GM23338 (cell line): ENCODE measurements at regions not wholly inside any gene's neighbourhood (a gene's known extent, or its start where the extent isn't known, plus 50 kb on each side); places are given as distances from the start of the nearest gene placed in this dataset.

Source experiments
- ATAC-seq: fragments of 200-7000 bp; cut with Tn5 transposase; 3 replicates; pipeline ENCODE4 v1.9.1; 2020
- DNase-seq: peaks from one replicate; pipeline ENCODE4 v3.0.0-alpha.2; 2015; ENCODE audit warnings: low spot score
- H2AFZ ChIP-seq: fragments of 200-600 bp; sonication (generic); 2 replicates; pipeline ENCODE4 v1.8.0; 2016; ENCODE audit warnings: antibody characterized with exemption, mild to moderate bottlenecking, moderate library complexity
- H3F3A ChIP-seq: fragments of 200-600 bp; sonication (generic); replicated peaks from 2 replicates; pipeline ENCODE4 v1.8.0; 2017; ENCODE audit warnings: antibody characterized with exemption, mixed run types, low read depth
- H3K27ac ChIP-seq: fragments of 200-600 bp; sonication (generic); 2 replicates; pipeline ENCODE4 v1.6.1; 2016; ENCODE audit warnings: low read depth
- H3K27me3 ChIP-seq: fragments of 200-600 bp; sonication (generic); 2 replicates; pipeline ENCODE4 v1.8.0; 2016; ENCODE audit warnings: mild to moderate bottlenecking, mixed run types, moderate library complexity; ENCODE audit not compliant: insufficient read depth
- H3K36me3 ChIP-seq: fragments of 200-600 bp; sonication (generic); 2 replicates; pipeline ENCODE4 v1.8.0; 2016; ENCODE audit warnings: mild to moderate bottlenecking; ENCODE audit not compliant: insufficient read depth
- H3K4me1 ChIP-seq: fragments of 200-600 bp; sonication (generic); 2 replicates; pipeline ENCODE4 v1.8.0; 2016; ENCODE audit warnings: mild to moderate bottlenecking, moderate library complexity; ENCODE audit not compliant: insufficient read depth
- H3K4me2 ChIP-seq: fragments of 200-600 bp; sonication (generic); 2 replicates; pipeline ENCODE4 v1.7.1; 2017; ENCODE audit warnings: mixed run types
- H3K4me3 ChIP-seq: fragments of 200-600 bp; sonication (generic); 2 replicates; pipeline ENCODE4 v1.6.1; 2016; ENCODE audit warnings: mixed run types
- H3K79me2 ChIP-seq: fragments of 200-600 bp; sonication (generic); replicated peaks from 2 replicates; pipeline ENCODE4 v1.8.0; 2017; ENCODE audit warnings: mild to moderate bottlenecking; ENCODE audit not compliant: insufficient read depth
- H3K9me2 ChIP-seq: fragments of 200-600 bp; sonication (generic); 2 replicates; pipeline ENCODE4 v1.8.0; 2017; ENCODE audit not compliant: insufficient read depth
- H4K20me1 ChIP-seq: fragments of 200-600 bp; sonication (generic); replicated peaks from 2 replicates; pipeline ENCODE4 v1.8.0; 2017; ENCODE audit warnings: mild to moderate bottlenecking; ENCODE audit not compliant: insufficient read depth
- H3K27ac Mint-ChIP-seq: 2 replicates; pipeline ENCODE4 v1.8.0; 2020; ENCODE audit warnings: inconsistent platforms, mild to moderate bottlenecking, moderate library complexity, mixed read lengths
- H3K27me3 Mint-ChIP-seq: 3 replicates; pipeline ENCODE4 v1.8.0; 2022; ENCODE audit warnings: low read depth, mild to moderate bottlenecking, moderate library complexity, mixed read lengths, inconsistent platforms; ENCODE audit not compliant: insufficient read depth, poor library complexity
- H3K36me3 Mint-ChIP-seq: 3 replicates; pipeline ENCODE4 v1.8.0; 2021; ENCODE audit warnings: low read depth, mild to moderate bottlenecking, inconsistent platforms, moderate library complexity, mixed read lengths
- H3K4me1 Mint-ChIP-seq: 3 replicates; pipeline ENCODE4 v1.8.0; 2020; ENCODE audit warnings: mild to moderate bottlenecking, inconsistent platforms, mixed read lengths
- H3K4me3 Mint-ChIP-seq: 3 replicates; pipeline ENCODE4 v1.8.0; 2021; ENCODE audit warnings: moderate library complexity, mild to moderate bottlenecking, inconsistent platforms, mixed read lengths
- H3K9me3 Mint-ChIP-seq: 3 replicates; pipeline ENCODE4 v1.8.0; 2020; ENCODE audit warnings: moderate library complexity, mild to moderate bottlenecking, inconsistent platforms, mixed read lengths
- CREB1 ChIP-seq: fragments of 250-450 bp; sonication (Bioruptor Pico); IDR thresholded peaks from 2 replicates; pipeline ENCODE4 v1.5.0; 2020; ENCODE audit warnings: low read depth, mild to moderate bottlenecking, moderate library complexity
- CTCF ChIP-seq, 2 experiments: fragments of 200-600 bp in 1 of 2; sonication (generic) in 1 of 2; conservative IDR thresholded peaks; 2 replicates each; pipeline versions ENCODE4 v1.5.1 to v1.6.1; 2016 to 2017; ENCODE audit warnings: antibody characterized with exemption in 2 of 2, low read depth in 2 of 2, mild to moderate bottlenecking in 2 of 2, moderate library complexity in 1 of 2
- ETS1 ChIP-seq: IDR thresholded peaks from 2 replicates; pipeline ENCODE4 v1.6.1; 2016; ENCODE audit warnings: antibody characterized with exemption
- EZH2 ChIP-seq: fragments of 200-600 bp; sonication (generic); IDR thresholded peaks from one replicate; pipeline ENCODE4 v1.8.0; 2017; ENCODE audit warnings: antibody characterized with exemption, mild to moderate bottlenecking, low read depth; ENCODE audit not compliant: unreplicated experiment
- EZH2phosphoT487 ChIP-seq: fragments of 200-600 bp; sonication (generic); IDR thresholded peaks from one replicate; pipeline ENCODE4 v1.8.1; 2018; ENCODE audit warnings: antibody characterized with exemption; ENCODE audit not compliant: unreplicated experiment
- JUNB ChIP-seq: IDR thresholded peaks from one replicate; pipeline ENCODE4 v1.6.1; 2016; ENCODE audit warnings: antibody characterized with exemption; ENCODE audit not compliant: unreplicated experiment
- NANOG ChIP-seq: IDR thresholded peaks from 2 replicates; pipeline ENCODE4 v1.6.1; 2016; ENCODE audit warnings: antibody characterized with exemption, borderline replicate concordance
- POLR2AphosphoS5 ChIP-seq: IDR thresholded peaks from 2 replicates; pipeline ENCODE4 v1.6.1; 2016; ENCODE audit warnings: antibody characterized with exemption, low read depth
- REST ChIP-seq: IDR thresholded peaks from one replicate; pipeline ENCODE4 v1.6.1; 2018; ENCODE audit warnings: antibody characterized with exemption; ENCODE audit not compliant: unreplicated experiment
- STAT1 ChIP-seq: IDR thresholded peaks from one replicate; pipeline ENCODE4 v1.6.1; 2016; ENCODE audit warnings: antibody characterized with exemption; ENCODE audit not compliant: unreplicated experiment
- ZNF114 ChIP-seq: fragments of 250-450 bp; sonication (Bioruptor Pico); IDR thresholded peaks from 2 replicates; pipeline ENCODE4 v1.5.0; 2020; ENCODE audit warnings: mild to moderate bottlenecking, moderate library complexity
- ZNF331 ChIP-seq: fragments of 250-450 bp; sonication (Bioruptor Pico); IDR thresholded peaks from 2 replicates; pipeline ENCODE4 v1.5.0; 2020; ENCODE audit warnings: low read depth, mild to moderate bottlenecking, moderate library complexity
- ZNF462 ChIP-seq: fragments of 250-450 bp; sonication (Bioruptor Pico); IDR thresholded peaks from 2 replicates; pipeline ENCODE4 v1.5.0; 2020; ENCODE audit warnings: mild to moderate bottlenecking, moderate library complexity

GRCh38 chr9:18410983-18411382, 63.0 kb upstream of the ADAMTSL1 start:
- no peaks in the 10 kb centered on the region for H3F3A ChIP-seq
- Mint-ChIP-seq H3K27ac (no peak overlapping the region), H3K4me1 (no peaks in the 10 kb centered on the region), H3K36me3 (no peaks in the 10 kb centered on the region), H3K9me3 (no peaks in the 10 kb centered on the region), H3K4me3 (no peak overlapping the region), H3K27me3 (peaks cover 4% of the 10 kb centered on the region)
- no peaks in the 10 kb centered on the region for H3K27me3 ChIP-seq
- ATAC-seq: no peak
- no peak overlapping the region for H2AFZ ChIP-seq
- no peaks in the 10 kb centered on the region for H3K79me2 ChIP-seq
- DNase-seq: no peak
- H3K4me3 ChIP-seq: no peak overlapping the region
- no peak for TF ChIP-seq CREB1 (CRISPR knock-in tag)
- TF ChIP-seq JUNB: no peak
- TF ChIP-seq POLR2AphosphoS5: no peak
- no peak for TF ChIP-seq CTCF (conservative IDR thresholded peaks at IDR 0.05; ENCODE audit: low read depth in 2 of 2)
- no peak for TF ChIP-seq EZH2phosphoT487
- no peak for TF ChIP-seq NANOG
- no peak for TF ChIP-seq ETS1
- no peak for TF ChIP-seq STAT1
- TF ChIP-seq ZNF462 (CRISPR knock-in tag): no peak
- TF ChIP-seq EZH2: no peak
- no peak for TF ChIP-seq ZNF331 (CRISPR knock-in tag)
- no peak for TF ChIP-seq ZNF114 (CRISPR knock-in tag)
- TF ChIP-seq REST: no peak
- no peaks in the 10 kb centered on the region for H4K20me1 ChIP-seq
- no peak overlapping the region for H3K27ac ChIP-seq
- H3K4me2 ChIP-seq: no peak overlapping the region
- H3K4me1 ChIP-seq: no peaks in the 10 kb centered on the region
- no peaks in the 10 kb centered on the region for H3K9me2 ChIP-seq
- H3K36me3 ChIP-seq: no peaks in the 10 kb centered on the region
